Left lung (tissue), 4 donors: ENCODE measurements at regions not wholly inside any gene's neighbourhood (a gene's known extent, or its start where the extent isn't known, plus 50 kb on each side); places are given as distances from the start of the nearest gene placed in this dataset.
A peak's percentile ranks its signal among the peaks of the same experiment; 100 is the strongest.

Experiments used
- ATAC-seq: fragments of 200-7000 bp; cut with Tn5 transposase; one replicate; pipeline ENCODE4 v1.9.1; 2020; ENCODE audit warnings: moderate library complexity
- DNase-seq, 4 donors: peaks; one replicate each; pipeline ENCODE4 v3.0.0-alpha.2; 2013 to 2020
- H3K27ac ChIP-seq, 2 donors: fragments of 200-600 bp; sonication (generic) in 1 of 2; one replicate each; pipeline versions ENCODE4 v1.5.0 to v1.8.0; 2020 to 2021
- H3K27me3 ChIP-seq, 2 donors: fragments of 200-600 bp; sonication (generic) in 1 of 2; one replicate each; pipeline versions ENCODE4 v1.5.0 to v1.8.0; 2020 to 2021
- H3K36me3 ChIP-seq, 2 donors: fragments of 200-600 bp; sonication (generic) in 1 of 2; one replicate each; pipeline versions ENCODE4 v1.5.0 to v1.8.0; 2020 to 2021
- H3K4me1 ChIP-seq, 2 donors: fragments of 200-600 bp; one replicate each; pipeline ENCODE4 v1.8.0; 2021
- H3K4me3 ChIP-seq, 2 donors: fragments of 200-600 bp; sonication (generic) in 1 of 2; one replicate each; pipeline versions ENCODE4 v1.5.0 to v1.8.0; 2020 to 2021; ENCODE audit warnings: mild to moderate bottlenecking in 1 of 2
- H3K9me3 ChIP-seq, 2 donors: fragments of 200-600 bp; sonication (generic) in 1 of 2; one replicate each; pipeline versions ENCODE4 v1.5.0 to v1.8.0; 2020 to 2021
- CTCF ChIP-seq, 2 donors: fragments of 200-600 bp; sonication (generic) in 1 of 2; IDR thresholded peaks; one replicate each; pipeline versions ENCODE4 v1.5.0 to v1.8.0; 2021; ENCODE audit warnings: antibody characterized with exemption in 2 of 2
- intact Hi-C, 2 donors: fragments of 100-400 bp; cut with DNase I; formaldehyde crosslinking; loops; one replicate each; pipeline versions ENCODE4 v1.11.2 to v1.14.2; 2022
- donor health status: DM: no; HTN: yes; CAD: no.
- donor health status: DM: no; HTN: no; CAD: no.

GRCh38 chr6:169881398-169881797, 130.0 kb downstream of the ERMARD start:
- DNase-seq (no peak), ATAC-seq (no peak)
- no peak for TF ChIP-seq CTCF (IDR thresholded peaks at IDR 0.05)
- intact Hi-C loops: no loop called here
- H3K27me3 ChIP-seq: no peaks in the 10 kb centered on the region
- no peak overlapping the region for H3K27ac ChIP-seq
- no peaks in the 10 kb centered on the region for H3K9me3 ChIP-seq
- H3K36me3 ChIP-seq: no peaks in the 10 kb centered on the region
- peaks cover 0 to 4% of the 10 kb centered on the region in 2 donors for H3K4me1 ChIP-seq
- no peak overlapping the region for H3K4me3 ChIP-seq

GRCh38 chr6:169880516-169880915, 129.1 kb downstream of the ERMARD start:
- H3K4me3 ChIP-seq: no peak overlapping the region
- H3K36me3 ChIP-seq: no peaks in the 10 kb centered on the region
- TF ChIP-seq CTCF (IDR thresholded peaks at IDR 0.05): no peak
- peaks cover 0 to 4% of the 10 kb centered on the region in 2 donors for H3K9me3 ChIP-seq
- ATAC-seq: no peak
- no peak for DNase-seq
- H3K4me1 ChIP-seq: peaks cover 0 to 4% of the 10 kb centered on the region in 2 donors
- H3K27me3 ChIP-seq: no peaks in the 10 kb centered on the region
- H3K27ac ChIP-seq: no peak overlapping the region
- intact Hi-C loops: no loop called here

- no peak for TF ChIP-seq CTCF (IDR thresholded peaks at IDR 0.05)
- H3K9me3 ChIP-seq: no peaks in the 10 kb centered on the region
These were observed 117.9 kb downstream of the ERMARD start for GRCh38 chr6:169869301-169869700.

GRCh38 chr6:169868458-169868857, 117.0 kb downstream of the ERMARD start:
- ATAC-seq: peak; percentile 48
- Histone ChIP-seq H3K27ac (no peak overlapping the region), H3K4me1 (no peaks in the 10 kb centered on the region), H3K4me3 (no peak overlapping the region), H3K36me3 (no peaks in the 10 kb centered on the region), H3K27me3 (no peaks in the 10 kb centered on the region), H3K9me3 (no peaks in the 10 kb centered on the region)
- intact Hi-C loops: no loop called here
- DNase-seq: peak in 2 of 4 donors; percentile 19 to 79
- TF ChIP-seq CTCF (IDR thresholded peaks at IDR 0.05): no peak

More at GRCh38 chr6:169869301-169869700, 117.9 kb downstream of the ERMARD start:
- Histone ChIP-seq H3K36me3 (no peaks in the 10 kb centered on the region), H3K4me1 (no peaks in the 10 kb centered on the region), H3K27ac (no peak overlapping the region), H3K4me3 (no peak overlapping the region), H3K27me3 (no peaks in the 10 kb centered on the region)
- intact Hi-C loops: no loop called here
- no peak for DNase-seq
- no peak for ATAC-seq

- H3K4me3 ChIP-seq: no peak overlapping the region
- ATAC-seq (no peak), DNase-seq (peak in 1 of 4 donors; percentile 66)
- intact Hi-C loops: no loop called here
- no peaks in the 10 kb centered on the region for H3K9me3 ChIP-seq
- no peaks in the 10 kb centered on the region for H3K4me1 ChIP-seq
- no peaks in the 10 kb centered on the region for H3K27me3 ChIP-seq
- TF ChIP-seq CTCF (IDR thresholded peaks at IDR 0.05): no peak
- H3K27ac ChIP-seq: no peak overlapping the region
- H3K36me3 ChIP-seq: no peaks in the 10 kb centered on the region
These were observed 116.3 kb downstream of the ERMARD start for GRCh38 chr6:169867751-169868191.
